GM21423 (cell line): ENCODE measurements at regions not wholly inside any gene's neighbourhood (a gene's known extent, or its start where the extent isn't known, plus 50 kb on each side); places are given as distances from the start of the nearest gene placed in this dataset.
"Not testable (repeated sequence)": the region's sequence is repeated elsewhere in the genome, so short reads cannot be mapped to it uniquely, and the experiment has no call there.

Experiments used
- ATAC-seq: cut with Tn5 transposase; IDR thresholded peaks from one replicate; pipeline ENCODE4 v1.9.1; 2021; ENCODE audit warnings: mild to moderate bottlenecking, moderate library complexity; ENCODE audit not compliant: unreplicated experiment

DNA sequence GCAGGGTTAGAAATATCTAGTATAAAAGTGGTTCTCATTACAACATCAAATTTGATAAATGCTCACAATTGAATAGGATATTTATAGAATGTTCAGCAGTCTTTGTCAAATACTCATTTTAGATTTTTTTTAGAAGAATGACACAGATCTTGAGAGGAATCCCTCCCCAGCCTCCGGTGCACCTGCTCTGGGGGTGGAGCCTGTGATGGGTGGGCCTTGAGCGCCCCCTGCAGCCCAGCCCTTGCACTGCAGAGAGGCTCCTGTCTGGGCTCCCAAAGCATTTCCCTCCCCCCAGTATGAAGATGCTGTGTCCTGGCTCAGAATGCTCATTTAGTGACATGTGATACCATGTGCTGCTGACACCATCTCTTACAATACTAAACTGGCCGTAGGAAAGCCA is 792.3 kb downstream of the TMEM121 start:
- no peak for ATAC-seq

DNA sequence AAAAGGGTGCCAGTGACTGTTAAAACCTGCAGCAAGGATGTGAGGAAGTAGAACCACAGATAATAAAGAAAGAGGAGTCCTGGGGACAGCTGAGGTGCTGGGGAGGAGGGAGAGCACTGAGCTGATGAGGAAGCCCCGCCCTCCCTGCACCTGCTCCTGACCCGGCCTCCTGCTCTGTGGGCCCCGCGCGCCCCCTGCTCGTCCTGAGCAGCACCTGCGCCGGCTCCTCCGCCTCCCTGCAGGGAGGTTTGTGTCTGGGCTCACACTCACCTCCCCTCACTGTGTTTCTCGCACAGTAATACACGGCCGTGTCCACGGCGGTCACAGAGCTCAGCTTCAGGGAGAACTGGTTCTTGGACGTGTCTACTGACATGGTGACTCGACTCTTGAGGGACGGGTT is 797.6 kb downstream of the TMEM121 start:
- ATAC-seq, result not testable (repeated sequence)

DNA sequence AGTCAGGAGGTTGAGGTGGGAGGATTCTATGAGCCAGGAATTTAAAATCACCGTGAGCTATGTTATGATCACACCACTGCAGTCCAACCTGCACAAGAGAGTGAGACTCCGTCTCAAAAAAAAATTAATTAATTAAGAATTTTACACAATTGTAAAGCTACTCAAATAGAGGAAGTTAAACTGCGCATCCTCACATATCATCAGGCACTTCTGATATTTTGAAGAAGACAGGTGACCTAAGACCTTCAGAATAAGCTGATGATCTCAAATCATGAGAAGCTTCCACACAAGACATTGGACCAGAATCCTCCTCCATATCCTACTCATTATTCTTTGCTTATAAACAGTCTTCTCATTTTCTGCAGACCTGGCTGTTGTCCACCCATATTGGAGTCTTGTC is 800.9 kb downstream of the TMEM121 start:
- no peak for ATAC-seq

DNA sequence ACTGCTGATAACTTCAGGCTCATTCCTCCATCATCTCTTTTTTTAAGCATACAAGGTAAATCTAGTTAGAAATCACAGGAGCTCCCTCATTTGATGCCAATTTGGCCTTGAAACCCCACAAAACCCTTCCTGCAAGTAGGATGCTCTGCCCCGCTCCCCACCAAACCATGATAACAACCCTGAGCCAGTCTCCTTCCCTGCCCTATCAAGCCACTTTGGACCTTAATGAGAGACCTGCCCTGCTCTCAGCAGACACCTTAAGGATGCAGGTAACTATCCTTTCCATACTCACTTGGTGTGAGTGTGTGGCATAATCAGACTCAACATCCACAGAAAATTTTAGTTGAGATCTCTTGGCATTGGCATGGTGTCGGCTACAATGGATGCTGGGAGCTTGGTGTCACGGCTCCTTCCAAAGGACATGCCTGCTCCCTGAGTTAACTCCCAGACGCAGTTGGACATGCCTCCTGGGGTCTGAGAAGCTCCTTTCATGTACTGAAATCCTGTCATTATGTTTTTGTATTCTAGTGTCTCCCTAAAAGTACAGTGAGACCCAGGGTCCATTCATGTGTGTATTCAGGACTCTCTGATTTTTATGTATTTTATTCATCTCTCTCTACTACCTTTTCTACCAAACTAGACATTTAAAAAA is 801.4 kb downstream of the TMEM121 start:
- not testable (repeated sequence) for ATAC-seq

DNA sequence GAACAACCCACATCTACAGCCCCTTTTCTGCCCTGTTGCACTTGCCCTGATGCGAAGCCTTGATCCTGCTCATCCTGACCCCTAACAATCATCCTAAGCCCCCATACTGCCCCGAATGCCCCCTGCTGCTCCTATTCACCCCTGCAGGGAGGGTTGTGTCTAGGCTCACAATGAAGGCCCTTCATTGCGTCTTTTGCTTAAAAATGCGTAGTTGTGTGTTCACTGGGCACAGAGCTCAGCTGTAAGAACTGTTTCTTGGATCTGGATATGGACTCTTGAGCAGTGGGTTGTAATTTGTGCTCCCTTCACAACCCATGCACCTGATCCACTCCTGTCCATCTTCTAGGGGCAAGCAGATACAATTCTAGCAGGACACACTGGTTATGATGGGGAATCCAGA is 802.9 kb downstream of the TMEM121 start:
- not testable (repeated sequence) for ATAC-seq

DNA sequence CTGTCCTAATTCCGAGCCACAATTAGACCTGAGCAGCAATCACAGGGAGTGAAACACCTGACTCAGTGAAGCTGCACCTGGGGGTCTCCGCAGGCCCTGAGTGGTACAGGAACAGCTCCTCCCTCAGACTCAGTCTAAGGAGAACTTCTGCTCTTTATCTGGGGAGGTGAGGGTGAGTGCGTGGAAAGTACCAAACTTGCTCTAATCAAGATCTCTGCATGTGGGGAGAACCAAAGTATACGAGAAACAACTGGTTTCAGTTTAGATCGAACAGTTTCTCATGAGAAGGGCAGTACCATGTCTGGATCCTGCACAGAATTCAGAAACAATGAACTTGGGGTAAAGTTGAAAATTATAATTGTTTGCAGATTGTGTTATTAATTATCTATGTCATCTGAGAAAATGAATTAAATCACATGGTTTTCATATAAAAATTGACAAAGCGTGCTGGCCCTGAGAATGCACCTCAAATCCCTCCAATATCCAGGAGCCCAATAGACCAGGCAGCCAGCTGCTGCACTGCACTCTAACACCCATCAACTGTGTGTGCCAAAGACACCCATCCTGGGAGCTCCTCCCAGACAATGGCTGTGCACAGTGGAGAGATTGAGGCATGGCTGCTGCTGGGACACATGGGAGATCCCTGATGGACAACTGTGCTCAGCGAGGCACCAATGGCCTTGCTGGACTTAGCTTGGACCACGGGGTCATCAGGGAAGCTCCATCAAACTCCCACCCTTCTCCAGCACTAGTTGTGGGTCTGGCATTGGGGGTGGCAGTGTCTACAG is 803.8 kb downstream of the TMEM121 start:
- ATAC-seq, result not testable (repeated sequence)

DNA sequence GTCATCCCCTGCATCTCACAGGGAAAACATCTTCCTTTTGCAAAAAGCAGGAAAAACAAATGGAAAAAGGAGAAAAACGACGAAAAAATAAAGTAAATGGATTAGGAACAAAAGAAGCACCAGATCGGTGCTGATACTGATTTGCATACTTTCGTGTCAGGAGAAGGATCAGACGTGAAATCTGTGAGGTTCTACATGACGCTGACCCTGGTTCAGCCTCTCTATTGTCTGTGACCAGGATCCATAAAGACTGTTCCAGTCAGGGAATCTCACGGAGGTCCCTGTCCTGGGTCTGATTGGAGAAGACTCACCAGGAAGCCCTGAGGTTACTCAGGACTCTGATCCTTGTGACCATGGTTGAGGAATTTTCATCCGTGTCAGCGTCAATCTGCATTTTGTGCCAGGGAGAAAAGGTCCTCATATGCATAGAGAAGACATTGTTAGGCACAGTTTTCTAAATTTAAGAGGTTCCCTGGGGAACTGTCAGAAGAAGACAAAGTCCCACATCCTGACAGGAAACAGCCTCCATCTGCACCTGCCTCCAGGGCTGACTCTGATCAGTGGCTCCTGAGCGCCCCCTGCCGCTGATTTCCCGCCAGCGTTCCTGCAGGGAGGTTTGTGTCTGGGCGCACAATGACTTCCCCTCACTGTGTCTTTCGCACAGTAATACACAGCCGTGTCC is 808.2 kb downstream of the TMEM121 start:
- not testable (repeated sequence) for ATAC-seq

DNA sequence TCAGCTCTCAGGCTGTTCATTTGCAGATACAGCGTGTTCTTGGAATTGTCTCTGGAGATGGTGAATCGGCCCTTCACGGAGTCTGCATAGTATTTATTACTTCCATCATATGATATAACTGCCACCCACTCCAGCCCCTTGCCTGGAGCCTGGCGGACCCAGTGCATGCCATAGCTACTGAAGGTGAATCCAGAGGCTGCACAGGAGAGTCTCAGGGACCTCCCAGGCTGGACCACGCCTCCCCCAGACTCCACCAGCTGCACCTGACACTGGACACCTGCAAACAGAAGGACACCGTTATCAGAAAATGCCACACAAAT is 808.7 kb downstream of the TMEM121 start:
- ATAC-seq, result not testable (repeated sequence)

DNA sequence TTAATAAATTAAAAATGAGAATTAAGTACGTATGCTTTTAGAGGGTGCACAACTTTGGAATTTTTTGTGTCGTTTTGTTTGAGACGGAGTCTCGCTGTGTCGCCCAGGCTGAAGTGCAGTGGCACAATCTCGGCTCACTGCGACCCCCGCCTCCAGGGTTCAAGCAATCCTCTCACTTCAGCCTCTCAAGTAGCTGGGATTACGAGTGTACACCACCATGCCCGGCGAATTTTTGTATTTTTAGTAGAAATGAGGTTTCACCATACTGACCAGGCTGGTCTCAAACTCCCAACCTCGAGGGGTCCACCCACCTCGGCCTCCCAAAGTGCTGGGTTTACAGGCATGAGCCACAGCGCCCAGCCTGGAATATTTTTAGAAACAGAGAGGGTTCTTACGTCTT is 812.4 kb downstream of the TMEM121 start:
- not testable (repeated sequence) for ATAC-seq

DNA sequence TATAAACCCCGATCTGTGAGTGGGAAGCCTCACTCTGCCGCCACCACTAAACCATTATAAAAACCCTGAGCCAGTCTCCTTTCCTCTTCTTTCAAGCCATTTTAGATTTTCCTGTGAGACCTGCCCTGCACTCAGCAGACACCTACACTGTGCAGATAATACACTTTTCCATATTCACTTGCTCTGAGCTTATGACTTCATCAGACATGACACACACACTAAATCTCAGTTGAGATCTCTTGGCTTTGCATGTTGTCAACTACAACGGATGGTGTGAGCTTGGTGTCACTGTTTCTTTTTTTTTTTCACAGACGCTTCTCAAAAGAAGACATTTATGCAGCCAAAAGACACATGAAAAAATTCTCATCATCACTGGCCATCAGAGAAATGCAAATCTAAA is 814.3 kb downstream of the TMEM121 start:
- not testable (repeated sequence) for ATAC-seq

DNA sequence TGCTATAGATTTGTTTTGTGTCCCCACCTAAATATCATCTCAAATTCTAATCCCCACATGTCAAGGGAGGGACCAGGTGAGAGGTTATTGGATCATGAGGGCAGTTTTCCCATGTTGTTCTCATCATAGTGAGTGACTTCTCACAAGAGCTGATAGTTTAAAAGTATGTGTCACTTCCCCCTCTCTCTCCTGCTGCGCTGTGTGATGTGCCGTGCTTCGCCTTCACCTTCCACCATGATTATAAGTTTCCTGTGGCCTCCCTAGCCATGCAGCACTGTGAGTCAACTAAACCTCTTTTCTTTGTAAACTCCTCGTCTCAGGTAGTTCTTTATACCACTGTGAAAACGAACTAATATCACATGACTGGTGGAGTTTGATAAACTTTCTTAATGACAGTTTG is 814.8 kb downstream of the TMEM121 start:
- ATAC-seq, result not testable (repeated sequence)

DNA sequence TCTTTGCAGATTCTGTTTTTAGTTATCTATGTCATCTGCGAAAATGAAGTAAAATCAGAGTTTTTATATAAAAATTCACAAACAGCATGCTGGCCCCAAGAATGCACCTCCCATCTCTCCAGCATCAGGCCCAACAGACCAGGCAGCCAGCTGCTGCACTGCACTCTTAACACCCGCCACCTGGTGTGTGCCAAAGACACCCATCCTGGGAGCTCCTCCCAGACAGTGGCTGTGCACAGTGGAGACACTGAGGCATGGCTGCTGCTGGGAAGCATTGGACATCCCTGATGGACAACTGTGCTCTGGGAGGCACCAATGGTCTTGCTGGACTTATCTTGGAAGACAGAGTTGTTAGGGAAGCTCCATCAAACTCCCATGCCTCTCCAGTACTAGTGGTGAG is 817.2 kb downstream of the TMEM121 start:
- ATAC-seq, result no peak

DNA sequence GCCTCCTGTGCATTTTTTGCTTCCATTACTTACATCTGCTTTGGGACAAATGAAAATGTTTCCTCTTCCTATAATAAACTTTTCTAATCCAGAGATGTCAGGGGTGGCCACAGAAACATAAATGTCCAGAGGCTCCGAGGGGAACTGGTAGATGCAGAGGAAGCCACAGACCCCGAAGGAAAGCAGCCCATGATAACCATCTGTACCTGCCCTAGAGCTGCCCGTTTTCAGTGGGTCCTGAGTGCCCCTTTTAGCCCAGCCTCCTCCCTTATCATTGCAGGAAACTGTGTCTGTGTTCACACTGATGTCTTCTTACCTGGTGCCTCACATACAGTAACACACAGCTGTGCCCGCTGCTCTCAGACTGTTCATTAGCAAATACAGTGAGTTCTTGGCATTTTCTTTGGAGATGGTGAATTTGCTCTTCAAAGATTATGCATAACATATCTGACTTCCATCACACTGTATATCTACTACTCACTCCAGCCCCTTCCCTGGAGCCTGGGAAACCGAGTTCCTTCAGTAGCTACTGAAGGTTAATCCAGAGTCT is 817.8 kb downstream of the TMEM121 start:
- ATAC-seq, result not testable (repeated sequence)

DNA sequence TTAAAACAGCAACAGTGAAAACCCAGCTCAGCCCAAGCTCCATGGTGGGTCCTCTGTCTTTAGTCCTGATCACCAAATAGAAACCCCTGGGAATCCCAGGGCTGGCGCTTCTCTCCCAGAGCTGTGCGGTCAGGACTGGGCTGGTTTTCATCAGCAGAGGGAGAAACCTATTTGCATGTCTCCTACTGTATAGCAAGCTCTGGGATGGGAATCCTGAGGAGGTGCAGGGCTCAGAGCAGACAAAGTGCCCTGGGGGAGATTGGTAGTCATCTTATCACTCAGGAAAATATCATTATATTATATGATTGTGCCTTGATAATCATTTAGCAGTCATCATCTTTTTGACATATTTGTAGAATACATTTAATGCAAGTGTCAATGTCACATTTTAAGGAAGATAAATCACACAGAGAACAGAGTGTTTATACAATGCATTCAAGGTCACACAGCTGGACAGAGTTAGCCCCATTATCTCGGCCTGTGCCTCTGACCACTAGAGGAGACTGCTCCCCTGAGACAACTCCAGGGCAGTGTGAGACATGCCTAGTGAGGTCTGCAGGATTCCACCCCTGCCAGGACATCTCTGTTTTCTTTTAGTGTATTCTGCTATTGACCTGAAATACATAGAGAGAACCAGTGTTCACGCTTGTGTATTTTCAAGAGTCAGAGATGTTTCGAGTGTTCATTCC is 818.6 kb downstream of the TMEM121 start:
- not testable (repeated sequence) for ATAC-seq

DNA sequence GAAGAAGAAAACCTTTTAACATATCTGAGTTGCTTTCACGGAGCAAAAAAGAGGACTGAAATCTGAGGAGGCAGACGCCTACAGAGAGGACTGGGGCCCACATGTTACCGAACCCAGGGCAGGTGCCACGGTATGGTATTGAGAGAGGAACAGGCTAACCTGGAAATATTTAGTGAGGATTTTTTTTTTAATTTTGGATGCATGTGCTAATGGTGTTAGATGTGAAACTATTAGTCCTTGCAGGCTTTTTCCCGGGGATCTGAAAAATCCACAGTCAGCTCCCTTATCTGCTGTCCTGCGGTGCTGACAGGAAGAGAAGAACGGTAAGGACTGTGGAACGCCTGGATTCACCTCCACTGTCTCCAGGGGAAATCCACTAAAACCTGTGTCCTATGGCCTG is 819.7 kb downstream of the TMEM121 start:
- no peak for ATAC-seq

DNA sequence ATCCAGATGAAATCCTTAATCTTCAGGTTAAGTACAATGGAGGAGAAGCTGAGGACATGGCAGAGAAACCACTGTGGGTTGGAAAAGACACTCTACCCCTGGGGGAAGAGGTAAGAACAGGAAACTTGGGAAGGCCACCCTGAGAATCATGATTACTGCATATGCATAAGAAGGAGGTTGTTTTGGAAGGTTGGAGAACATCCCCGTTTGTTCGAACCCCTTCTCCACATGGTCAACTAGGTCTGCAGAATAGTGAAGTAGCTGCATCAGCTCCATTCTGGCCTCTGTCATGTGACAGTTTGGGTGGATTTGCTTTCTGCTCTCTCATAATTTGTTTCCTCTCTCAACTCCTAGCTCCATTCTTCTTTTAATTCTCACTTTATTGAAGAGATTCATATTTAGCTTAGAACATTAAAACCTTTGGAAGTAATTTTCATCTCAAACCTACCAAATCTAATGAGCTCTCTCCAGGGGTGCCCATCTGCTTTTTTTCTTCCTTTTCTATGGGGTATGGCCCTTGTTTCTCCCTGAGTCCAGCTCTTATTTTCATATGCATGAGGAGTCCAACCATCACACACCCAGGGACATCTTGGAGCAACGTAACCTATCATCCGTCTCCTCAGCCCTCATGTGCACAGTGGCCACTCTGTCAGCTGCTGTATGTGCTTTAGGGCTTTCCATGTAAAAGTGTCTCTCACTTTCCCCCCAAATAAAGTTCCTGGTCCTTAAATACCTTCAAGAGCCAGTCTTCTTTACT is 820.3 kb downstream of the TMEM121 start:
- ATAC-seq, result no peak

DNA sequence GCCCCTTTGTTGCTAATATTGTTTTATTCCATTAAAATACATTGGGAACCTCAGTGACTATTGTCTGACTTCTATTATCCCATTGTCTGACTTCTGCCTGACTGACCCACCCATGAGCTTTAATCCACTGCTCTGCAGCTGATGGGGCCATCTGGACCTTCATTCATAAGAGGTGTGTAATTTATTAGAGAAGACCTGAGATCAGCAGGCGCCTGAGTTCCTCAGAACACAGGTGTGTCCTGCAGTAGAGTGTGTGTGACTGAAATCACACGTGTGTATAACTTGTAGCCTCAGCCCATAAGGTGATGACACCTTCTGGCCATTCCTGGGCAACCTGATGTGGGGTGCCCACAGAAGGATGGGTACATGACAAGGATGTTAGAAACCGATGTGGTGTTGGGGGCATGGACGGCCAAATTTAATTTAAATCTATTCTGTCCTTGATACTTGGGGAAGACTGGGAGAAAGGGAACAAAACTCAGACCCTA is 821.0 kb downstream of the TMEM121 start:
- ATAC-seq, result no peak

DNA sequence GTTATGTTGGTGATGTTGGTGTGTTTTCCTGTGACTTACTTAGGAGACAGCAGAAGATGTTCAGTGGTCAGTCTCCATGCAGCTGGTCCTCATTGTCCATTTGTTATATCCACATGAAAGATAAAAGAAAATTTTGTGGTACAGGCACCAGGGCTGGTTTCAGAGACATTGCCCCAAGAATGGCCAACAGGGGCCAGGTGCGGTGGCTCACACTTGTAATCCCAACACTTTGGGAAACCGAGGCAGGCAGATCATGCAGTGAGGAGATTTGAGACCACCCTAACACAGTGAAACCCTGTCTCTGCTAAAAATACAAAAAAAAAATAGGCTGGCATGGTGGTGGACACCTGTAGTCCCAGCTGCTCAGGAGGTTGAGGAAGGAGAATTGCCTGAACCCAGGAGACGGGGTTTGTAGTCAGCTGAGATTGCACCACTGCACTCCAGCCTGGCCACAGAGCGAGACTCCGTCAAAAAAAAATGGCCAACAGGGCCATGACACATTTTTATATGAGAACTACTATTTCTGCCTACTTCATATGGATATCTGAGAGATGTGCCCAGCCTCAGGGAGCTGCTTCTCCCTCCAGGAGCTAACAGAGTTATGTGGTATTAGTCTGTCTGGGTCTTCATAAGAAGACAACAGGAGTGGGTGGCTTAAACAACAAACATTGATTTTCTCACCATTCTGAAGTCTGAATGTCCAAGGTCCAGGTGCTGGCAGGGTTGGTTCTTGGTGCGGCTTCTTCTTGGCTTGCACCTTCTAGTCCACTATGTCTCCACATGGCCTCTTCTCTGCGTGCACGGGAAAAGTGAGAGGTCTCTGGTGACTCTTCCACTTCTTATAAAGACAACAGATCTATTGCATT is 821.7 kb downstream of the TMEM121 start:
- ATAC-seq, result no peak

DNA sequence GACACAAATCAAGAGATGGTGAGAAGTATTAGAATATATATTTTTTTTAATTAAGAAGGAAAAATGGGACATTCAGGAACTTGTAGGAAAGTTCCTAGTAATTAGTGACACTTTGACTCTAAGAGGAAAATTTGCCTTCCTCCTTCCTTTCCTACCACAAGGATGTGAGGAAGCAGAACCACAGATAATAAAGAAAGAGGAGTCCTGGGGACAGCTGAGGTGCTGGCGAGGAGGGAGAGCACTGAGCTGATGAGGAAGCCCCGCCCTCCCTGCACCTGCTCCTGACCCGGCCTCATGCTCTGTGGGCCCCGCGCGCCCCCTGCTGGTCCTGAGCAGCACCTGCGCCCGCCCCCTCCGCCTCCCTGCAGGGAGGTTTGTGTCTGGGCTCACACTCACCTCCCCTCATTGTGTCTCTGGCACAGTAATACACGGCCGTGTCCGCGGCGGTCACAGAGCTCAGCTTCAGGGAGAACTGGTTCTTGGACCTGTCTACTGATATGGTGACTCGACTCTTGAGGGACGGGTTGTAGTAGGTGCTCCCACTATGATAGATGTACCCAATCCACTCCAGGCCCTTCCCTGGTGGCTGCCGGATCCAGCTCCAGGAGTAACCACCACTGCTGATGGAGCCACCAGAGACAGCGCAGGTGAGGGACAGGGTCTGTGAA is 822.6 kb downstream of the TMEM121 start:
- not testable (repeated sequence) for ATAC-seq
